Fibroblast of peridontal ligament (primary cell): ENCODE measurements at regions not wholly inside any gene's neighbourhood (a gene's known extent, or its start where the extent isn't known, plus 50 kb on each side); places are given as distances from the start of the nearest gene placed in this dataset.

ENCODE experiments used
- DNase-seq: peaks from one replicate; pipeline ENCODE4 v3.0.0-alpha.2; 2010; ENCODE audit errors: extremely low read depth

- DNase-seq = no peak
These were observed 112.2 kb downstream of the PLEKHG1 start for GRCh38 chr6:150711584-150712504.

DNA sequence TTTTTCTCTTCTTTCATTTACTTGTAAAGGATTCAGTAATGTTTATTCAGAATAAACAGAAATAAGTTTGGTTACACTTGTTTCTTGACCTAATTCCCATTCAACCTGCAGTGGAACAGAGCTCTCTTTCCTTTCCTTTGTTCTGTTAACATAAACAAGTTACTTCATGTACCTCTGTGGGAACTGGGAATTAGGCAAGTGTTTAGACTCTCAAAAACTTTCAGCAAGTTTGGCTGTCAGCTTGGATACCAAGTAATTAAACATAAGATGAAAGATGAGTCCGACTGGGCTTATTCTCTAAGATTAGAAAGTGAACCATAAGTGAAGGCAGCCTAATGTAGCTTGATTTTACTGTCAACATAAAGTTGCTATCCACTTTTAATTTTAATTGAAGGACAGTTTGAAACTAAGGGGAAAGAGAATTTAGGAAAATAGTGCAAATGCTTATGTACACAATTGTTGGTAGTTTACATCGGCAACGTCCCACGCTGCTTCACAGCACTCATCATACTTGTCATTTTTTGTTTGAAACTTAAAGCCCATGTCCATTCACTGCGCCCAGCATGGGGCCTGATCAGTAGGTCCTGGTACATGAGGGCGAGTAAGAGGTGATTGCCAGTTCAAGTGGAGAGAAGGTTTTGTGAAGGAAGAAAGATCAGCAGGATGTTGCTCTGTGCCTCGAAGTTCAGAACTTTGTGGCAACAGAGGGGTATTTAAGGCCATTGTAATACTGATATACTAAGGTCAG, 113.0 kb downstream of the PLEKHG1 start:
- DNase-seq = no peak

GRCh38 chr6:150713487-150713886, 113.8 kb downstream of the PLEKHG1 start:
- DNase-seq = no peak

DNA sequence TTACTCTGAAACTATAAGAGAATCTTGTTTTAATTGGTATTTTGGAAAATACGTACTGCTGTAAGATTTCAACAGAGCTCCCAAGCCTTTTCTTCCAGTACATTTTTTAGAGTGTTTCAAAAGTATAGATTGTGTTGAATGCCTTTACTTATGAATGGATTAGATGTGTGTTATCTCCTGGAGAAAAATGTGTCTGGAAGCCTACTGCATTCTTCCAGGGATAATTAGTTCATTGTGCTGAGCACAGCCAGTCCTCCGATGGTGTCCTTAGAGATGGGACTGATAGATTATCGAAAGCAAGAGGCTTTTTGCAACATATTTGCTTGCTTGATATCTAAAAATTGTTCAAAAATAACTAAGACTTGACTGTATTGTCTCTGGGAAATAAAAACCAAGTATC, 114.2 kb downstream of the PLEKHG1 start:
- DNase-seq = no peak

DNA sequence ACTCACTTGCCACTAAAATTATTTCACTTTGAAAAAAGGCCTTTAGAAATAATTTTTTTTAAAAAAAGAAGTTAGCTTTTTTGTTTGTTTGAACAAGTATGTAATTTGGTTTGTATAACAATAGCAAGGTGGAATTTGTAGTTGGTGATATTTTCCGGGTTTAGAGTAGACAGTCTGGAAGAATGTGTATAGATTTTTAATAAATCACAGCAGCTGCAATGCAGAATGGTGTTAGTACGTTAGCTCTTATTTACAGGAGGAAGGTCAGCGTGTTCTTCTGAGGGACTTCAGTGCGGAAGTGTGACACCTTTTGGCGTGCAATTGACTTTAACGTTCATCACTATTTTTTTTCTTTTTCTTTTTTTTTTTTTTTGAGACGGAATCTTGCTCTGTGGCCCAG, 115.4 kb downstream of the PLEKHG1 start:
- DNase-seq = no peak

DNA sequence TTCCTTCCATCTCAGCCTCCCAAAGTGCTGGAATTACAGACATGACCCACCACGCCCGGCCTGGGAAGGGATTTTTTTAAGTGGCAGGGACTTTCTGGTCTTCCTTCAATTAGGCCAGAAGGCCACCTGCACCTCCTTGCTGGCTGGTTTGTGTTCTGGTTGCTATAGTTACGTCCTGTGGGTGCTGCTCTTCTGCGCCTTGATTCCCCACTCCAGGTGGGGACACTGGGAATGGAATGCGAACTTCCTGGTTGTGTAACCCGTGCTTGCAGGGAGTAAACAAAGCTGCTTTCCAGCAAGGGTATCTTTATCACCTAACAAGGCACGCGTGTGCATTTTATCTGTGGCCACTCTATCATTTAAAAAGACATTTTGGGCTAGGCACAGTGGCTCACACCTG, 117.7 kb downstream of the PLEKHG1 start:
- no peak for DNase-seq

DNA sequence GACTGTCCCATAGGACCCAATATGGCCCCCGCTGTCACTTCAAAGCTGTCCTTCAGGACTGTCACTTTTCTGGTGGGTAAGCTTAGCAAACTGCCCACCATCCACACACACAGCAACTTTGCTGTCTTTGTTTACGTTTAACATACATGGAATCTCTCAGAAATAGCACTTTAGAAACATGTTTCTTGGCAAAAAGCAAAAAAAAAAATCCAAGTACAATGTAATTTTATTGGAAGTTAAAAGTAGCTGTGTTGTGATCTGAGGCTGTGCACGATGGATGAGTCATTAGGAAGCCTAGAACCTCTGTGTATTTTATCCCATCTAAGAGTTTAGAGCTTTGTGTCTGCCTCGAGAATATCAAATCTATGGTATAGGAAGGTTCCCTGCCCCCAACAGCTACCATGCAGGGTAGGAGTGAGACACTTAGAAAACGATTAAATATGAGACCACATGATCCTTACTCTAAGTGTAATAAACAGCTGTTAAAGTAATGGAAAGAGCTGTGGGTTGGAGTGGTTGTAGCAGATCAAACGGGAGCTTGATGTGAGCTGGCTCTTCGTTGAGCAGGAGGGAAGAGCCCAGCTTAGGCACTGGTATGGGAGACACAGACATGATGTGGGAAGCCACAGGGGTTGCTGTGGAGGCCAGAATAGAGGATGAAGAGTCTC, 119.5 kb downstream of the PLEKHG1 start:
- DNase-seq = no peak

DNA sequence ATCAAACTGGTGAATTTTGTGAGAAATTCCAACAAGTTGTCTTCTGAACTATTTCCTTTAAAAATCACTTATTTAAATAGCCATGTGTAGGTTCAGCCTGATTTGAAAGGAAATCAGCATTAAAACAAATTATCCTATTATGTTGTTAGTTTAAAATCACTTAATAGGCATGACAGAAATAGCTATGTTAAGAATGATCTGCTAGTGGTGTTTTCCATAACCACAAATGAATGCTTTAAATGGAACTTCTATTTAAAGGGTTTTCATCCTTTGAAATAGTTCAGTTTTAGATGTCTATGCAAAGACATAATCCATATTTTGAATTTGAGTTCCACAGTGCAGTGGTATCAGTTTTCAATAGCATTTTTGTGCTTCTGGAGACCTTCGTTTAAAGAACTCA, 120.1 kb downstream of the PLEKHG1 start:
- no peak for DNase-seq

DNA sequence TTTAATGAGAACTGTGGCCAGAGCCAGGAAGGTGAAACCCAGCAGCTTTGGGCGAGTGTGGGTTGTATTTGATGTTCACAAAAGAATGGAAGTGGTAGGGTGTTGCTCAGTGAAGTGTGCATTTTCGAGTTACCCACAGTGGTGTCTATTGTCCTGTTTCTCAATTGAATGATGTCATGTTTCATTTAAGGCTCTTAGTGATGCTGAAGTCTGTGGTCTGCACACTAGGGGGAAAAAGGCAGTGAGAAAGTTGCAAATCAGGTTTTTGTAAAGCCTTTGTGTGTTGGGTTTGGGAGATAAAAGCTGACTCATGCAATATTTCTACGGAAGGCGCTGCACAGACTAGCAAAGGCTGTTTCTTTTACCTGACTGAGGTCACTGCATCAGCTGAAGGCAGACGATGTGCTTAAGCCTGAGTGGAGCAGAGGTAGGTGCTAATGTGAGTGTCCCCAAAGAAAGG, 121.1 kb downstream of the PLEKHG1 start:
- DNase-seq = peak; percentile 17

GRCh38 chr6:150721418-150722266, 122.0 kb downstream of the PLEKHG1 start:
- no peak for DNase-seq

- DNase-seq = no peak
These were observed 123.1 kb downstream of the PLEKHG1 start for GRCh38 chr6:150722614-150723344.

GRCh38 chr6:150723345-150723658, 123.6 kb downstream of the PLEKHG1 start:
- DNase-seq = no peak

DNA sequence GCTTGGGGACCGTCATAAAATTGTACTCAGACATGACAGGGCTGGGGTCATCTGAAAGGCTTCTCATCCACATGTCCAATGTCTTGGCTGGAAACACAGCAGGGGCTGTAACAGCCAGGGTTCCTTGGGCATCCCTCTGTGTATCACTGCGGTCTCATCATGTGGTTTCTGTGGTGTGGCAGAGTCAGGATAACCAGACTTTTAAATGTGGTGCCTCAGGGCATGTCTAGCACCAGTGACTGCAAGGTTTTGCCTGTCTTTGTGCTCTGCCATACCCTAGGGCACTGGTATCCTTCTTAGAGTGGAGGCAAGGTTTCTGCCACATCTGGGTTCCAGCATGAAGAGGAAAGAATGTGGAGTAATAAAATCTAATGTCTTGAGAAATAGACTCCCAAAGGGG, 124.2 kb downstream of the PLEKHG1 start:
- DNase-seq = no peak

GRCh38 chr6:150725795-150726194, 126.1 kb downstream of the PLEKHG1 start:
- DNase-seq = no peak

DNA sequence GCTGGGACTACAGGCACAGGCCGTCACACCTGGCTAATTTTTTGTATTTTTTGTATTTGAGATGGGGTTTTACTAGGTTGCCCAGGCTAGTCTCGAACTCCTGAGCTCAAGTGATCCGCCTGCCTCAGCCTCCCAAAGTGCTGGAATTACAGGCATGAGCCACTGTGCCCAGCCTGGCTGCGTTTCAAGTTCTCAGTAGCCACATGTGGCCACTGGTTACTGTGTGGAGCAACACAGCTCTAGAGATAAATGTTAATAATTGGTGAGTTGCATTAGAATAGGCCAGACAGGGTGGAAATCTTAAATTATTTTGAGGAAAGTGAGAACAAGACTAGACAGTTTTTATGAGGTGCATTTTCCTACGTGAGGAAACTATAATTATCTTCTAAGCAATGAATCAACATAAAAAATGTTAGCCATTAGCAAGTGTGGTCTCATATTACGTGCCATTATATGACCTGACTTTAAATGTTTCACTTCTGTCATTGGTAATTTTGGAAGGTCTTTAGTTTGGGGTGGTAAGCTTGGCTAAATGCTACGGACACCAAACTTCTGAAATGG, 129.6 kb downstream of the PLEKHG1 start:
- no peak for DNase-seq

- DNase-seq = no peak
These were observed 131.2 kb downstream of the PLEKHG1 start for GRCh38 chr6:150730801-150731457.

DNA sequence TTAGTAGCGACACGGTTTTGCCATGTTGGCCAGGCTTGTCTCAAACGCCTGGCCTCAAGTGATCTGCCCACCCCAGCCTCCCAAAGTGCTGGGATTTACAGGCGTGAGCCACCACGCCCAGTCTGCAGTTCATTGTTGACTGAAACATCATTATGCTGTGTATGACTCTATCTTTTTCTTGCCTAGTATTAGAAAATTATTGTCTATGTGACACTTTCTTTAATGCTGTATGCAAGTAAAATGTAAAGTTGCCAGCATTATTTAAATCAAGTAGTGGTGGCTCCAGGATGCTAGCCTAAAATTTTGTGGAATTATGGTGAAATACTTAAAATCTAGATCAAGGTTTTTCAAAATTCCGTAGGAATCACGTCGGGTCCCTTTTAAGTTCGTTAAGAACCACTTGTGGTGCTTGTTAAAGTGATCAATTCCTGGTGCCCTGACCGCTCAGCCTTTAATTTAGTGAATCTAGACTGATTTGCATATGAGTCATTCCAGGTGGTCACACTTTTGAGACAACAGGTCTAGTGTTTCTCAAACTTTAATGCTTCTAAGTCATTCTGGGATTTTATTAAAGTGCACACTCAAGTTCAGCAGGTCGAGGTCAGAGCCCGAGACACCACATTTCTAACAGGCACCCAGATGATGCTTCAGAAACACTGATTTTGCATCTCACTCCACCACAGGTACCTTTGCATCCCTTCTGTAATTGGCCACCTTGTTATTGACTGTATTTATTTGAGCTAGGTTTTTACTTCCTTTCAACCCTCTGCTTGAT, 132.6 kb upstream of the MTHFD1L start:
- DNase-seq = no peak

DNA sequence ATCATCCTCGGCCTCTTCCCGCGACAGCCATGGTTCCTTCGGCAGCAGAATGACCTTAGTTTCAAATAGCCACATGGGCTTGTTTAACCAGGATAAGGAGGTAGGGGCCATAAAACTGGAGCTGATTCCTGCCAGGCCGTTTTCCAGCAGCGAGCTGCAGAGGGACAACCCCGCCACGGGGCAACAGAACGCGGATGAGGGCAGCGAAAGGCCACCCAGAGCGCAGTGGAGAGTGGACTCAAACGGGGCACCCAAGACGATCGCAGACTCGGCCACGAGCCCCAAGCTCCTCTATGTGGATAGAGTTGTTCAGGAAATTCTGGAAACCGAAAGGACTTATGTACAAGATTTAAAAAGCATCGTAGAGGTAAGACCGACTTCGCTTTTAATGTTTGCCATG, 131.8 kb upstream of the MTHFD1L start:
- DNase-seq = no peak

DNA sequence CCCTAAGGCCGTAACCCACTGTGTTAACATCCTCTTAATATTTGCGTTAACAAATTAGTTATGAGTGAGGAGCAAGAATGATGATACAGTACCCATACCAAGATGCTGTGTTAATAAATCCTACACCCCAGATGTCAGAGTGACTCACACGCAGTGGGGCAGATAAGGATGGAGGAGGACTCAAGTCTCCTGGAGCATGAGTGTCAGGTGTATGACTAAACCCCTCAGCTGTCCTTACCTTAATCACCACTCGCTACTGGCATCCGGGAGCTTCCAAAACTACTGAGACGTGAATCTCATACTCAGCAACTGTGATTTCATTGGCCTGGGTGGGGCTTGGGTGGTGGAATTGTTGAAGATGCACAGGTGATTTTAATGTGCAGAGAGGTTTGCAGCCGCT, 131.3 kb upstream of the MTHFD1L start:
- no peak for DNase-seq
